ENCODE measurements at regions not wholly inside any gene's neighbourhood (a gene's known extent, or its start where the extent isn't known, plus 50 kb on each side); places are given as distances from the start of the nearest gene placed in this dataset.

DNA sequence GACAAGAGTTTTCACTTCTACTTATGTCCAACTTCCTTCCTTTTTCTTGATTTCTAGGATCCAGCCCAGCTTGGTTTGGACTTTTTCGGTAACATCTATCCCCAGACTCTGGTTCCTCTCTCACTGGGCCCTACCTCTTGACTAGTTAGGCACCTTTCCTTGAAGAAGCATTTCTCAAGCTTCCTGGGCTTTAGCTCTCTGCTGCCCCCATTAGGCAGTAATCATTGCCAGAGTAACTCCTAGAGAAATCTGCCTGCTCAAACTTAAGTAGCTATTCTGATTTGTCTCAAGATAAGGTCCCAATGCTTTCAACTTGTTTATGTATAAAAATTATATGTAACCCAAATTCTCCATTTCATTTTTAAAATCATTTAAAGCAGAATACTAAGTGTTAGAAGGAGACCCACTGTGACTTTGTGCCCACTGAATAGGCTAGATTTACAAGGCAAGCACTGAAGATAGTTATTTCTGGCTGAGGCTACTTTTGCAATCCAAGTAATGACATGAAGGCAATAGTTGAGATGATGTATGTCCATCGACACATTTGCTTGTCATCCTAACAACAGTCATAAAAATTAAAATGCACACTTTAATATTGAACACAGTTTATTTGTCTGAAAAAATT is 275.0 kb upstream of the G2E3 start:
- TF ChIP-seq, protein P1, sequence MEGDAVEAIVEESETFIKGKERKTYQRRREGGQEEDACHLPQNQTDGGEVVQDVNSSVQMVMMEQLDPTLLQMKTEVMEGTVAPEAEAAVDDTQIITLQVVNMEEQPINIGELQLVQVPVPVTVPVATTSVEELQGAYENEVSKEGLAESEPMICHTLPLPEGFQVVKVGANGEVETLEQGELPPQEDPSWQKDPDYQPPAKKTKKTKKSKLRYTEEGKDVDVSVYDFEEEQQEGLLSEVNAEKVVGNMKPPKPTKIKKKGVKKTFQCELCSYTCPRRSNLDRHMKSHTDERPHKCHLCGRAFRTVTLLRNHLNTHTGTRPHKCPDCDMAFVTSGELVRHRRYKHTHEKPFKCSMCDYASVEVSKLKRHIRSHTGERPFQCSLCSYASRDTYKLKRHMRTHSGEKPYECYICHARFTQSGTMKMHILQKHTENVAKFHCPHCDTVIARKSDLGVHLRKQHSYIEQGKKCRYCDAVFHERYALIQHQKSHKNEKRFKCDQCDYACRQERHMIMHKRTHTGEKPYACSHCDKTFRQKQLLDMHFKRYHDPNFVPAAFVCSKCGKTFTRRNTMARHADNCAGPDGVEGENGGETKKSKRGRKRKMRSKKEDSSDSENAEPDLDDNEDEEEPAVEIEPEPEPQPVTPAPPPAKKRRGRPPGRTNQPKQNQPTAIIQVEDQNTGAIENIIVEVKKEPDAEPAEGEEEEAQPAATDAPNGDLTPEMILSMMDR (IDR thresholded peaks at IDR 0.05): peak; percentile 92
- no peak for TF ChIP-seq EZH2 (IDR thresholded peaks at IDR 0.05)

Data from neural progenitor cell (in vitro differentiated cells).